B cell (primary cell): ENCODE measurements at regions not wholly inside any gene's neighbourhood (a gene's known extent, or its start where the extent isn't known, plus 50 kb on each side); places are given as distances from the start of the nearest gene placed in this dataset.

ENCODE experiments used
- EZH2 ChIP-seq: IDR thresholded peaks from 2 replicates; pipeline ENCODE4 v1.6.1; 2012; ENCODE audit warnings: borderline replicate concordance, low read depth, mild to moderate bottlenecking, moderate library complexity, low read length; ENCODE audit not compliant: insufficient read depth, poor library complexity, severe bottlenecking
- TF ChIP-seq, protein P1 (sequence below): fragments of 200-600 bp; IDR thresholded peaks from one replicate; pipeline ENCODE4 v1.8.0; 2022; ENCODE audit warnings: antibody characterized with exemption, mild to moderate bottlenecking

DNA sequence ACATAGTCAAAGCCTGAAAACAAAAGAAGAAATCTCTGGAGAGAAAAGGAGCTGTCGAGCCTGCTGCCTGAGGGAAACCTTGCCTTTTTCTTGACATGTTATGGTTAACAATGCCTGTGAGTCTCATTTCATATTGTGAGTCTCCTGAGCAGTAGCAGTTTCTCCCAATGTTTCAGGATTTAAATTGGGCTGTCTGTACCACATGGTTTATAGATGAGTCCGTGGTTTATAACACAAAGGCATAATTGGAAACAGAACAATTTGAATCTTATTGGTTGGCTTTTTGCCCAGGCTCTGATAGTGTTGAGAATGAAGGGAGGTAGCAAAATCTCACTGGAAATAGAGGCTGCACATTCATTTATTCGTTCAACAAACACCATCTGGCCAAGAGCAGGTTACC, 540.9 kb downstream of the RAB38 start:
- TF ChIP-seq, protein P1, sequence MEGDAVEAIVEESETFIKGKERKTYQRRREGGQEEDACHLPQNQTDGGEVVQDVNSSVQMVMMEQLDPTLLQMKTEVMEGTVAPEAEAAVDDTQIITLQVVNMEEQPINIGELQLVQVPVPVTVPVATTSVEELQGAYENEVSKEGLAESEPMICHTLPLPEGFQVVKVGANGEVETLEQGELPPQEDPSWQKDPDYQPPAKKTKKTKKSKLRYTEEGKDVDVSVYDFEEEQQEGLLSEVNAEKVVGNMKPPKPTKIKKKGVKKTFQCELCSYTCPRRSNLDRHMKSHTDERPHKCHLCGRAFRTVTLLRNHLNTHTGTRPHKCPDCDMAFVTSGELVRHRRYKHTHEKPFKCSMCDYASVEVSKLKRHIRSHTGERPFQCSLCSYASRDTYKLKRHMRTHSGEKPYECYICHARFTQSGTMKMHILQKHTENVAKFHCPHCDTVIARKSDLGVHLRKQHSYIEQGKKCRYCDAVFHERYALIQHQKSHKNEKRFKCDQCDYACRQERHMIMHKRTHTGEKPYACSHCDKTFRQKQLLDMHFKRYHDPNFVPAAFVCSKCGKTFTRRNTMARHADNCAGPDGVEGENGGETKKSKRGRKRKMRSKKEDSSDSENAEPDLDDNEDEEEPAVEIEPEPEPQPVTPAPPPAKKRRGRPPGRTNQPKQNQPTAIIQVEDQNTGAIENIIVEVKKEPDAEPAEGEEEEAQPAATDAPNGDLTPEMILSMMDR, result no peak
- no peak for TF ChIP-seq EZH2
